ENCODE measurements at regions not wholly inside any gene's neighbourhood (a gene's known extent, or its start where the extent isn't known, plus 50 kb on each side); places are given as distances from the start of the nearest gene placed in this dataset.

GRCh38 chr12:61974461-61974860 is 285.7 kb upstream of the USP15 start:
- TF ChIP-seq, protein P1, sequence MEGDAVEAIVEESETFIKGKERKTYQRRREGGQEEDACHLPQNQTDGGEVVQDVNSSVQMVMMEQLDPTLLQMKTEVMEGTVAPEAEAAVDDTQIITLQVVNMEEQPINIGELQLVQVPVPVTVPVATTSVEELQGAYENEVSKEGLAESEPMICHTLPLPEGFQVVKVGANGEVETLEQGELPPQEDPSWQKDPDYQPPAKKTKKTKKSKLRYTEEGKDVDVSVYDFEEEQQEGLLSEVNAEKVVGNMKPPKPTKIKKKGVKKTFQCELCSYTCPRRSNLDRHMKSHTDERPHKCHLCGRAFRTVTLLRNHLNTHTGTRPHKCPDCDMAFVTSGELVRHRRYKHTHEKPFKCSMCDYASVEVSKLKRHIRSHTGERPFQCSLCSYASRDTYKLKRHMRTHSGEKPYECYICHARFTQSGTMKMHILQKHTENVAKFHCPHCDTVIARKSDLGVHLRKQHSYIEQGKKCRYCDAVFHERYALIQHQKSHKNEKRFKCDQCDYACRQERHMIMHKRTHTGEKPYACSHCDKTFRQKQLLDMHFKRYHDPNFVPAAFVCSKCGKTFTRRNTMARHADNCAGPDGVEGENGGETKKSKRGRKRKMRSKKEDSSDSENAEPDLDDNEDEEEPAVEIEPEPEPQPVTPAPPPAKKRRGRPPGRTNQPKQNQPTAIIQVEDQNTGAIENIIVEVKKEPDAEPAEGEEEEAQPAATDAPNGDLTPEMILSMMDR (IDR thresholded peaks at IDR 0.05) = no peak
- no peak for TF ChIP-seq POLR2A (IDR thresholded peaks at IDR 0.05)

Measured in adrenal gland (tissue), 5 donors.